Stimulated activated CD8-positive, alpha-beta memory T cell treated with anti-CD3 and anti-CD28 coated beads, Interleukin-7, amount 100 ng/mL, for 48 hours (primary cell): ENCODE measurements at regions not wholly inside any gene's neighbourhood (a gene's known extent, or its start where the extent isn't known, plus 50 kb on each side); places are given as distances from the start of the nearest gene placed in this dataset.

Source experiments
- DNase-seq, 2 donors: peaks; one replicate each; pipeline ENCODE4 v3.0.0-alpha.2; 2020; ENCODE audit warnings: low read depth in 1 of 2; ENCODE audit errors: extremely low read depth in 1 of 2

DNA sequence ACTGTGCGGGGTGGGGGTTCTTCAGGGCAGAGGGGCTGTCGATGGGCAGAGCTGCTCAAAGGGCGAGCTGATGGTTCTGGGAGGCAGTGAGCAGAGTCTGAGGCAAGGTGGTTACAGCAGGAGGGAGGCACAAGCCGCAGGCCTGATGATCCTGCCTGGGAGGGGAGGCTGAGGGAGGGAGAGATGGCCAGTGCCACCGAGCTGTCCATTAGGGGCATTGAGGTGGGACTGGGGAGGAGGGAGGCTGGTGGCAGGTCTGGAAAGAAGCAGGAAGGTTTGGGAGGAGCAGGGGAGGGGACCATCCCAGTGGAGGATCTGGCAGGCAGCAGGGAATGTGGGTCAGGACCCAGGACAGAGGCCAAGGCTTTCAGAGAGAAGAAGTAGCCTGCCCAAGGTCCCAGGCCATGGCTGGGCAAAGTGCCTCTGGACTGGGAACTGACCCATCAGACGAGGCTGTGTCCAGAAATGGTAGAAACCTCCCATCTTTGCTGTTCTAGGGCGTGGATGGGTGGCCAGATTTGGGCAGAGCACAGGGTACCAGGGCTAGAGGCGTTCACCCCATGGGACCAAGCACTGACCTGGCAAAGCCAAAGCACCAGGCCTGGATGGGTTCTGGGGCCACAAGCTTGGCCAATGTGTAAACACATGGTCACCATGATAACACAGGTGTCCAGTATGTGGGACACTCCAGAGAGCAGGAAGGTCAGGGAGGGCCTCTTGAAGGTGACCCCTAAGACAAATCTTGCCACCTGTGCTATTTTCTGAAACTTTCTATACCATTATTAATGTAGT is 55.5 kb downstream of the INHBB start:
- no peak for DNase-seq

DNA sequence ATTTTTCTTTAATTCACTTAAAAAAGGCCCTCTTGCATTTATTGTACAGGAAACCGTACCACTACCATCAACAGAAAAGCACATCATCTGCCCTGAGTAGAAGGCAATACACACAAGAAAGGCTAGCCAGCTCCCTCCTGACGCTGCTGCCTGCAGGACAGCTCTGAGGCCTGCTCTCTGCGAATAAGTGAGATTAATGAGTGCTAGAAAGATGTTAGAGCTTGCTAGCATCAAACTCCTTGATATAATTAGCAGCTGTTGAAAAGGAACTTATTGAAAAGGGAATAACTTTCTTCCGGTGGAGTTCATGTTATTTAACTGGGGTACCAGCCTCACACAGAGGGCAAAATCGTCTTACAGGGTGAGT is 56.1 kb downstream of the INHBB start:
- no peak for DNase-seq

DNA sequence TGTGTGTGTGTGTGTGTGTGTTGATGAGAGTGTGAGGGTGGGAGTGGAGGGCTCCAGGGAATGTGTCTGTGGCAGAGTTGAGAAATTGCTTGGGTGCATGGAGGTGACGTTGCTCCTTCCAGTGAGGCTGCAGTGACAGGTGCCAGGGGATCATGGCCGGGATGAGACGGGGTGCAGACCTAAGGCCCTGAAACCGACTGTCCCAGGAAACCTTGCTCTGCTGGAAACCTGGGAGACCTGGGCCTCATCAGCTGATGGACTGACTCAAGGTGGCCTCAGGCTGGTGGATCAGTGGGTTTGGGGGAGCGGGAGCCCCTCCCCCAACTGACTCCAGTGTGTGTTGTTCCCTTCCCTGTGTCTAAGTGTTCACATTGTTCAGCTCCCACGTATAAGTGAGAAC is 56.6 kb downstream of the INHBB start:
- no peak for DNase-seq

DNA sequence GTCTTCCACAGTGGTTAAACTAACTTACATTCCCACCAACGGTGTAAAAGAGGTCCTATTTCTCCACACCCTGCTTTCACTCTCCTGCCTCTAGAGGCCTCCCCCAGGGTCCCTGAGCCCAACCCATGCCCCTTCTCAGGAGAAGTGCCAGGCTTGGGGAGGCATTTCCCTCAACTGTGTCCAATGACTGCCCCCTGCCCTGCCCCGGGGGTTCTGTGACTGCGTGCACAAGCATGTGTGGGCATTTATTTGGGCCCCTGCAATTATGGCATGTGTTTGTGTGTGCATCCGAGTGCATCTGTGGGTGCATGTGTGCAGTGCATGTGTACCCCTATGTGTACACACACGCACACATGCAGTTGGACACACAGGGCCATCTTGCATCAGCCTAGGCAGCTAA is 57.3 kb downstream of the INHBB start:
- no peak for DNase-seq

DNA sequence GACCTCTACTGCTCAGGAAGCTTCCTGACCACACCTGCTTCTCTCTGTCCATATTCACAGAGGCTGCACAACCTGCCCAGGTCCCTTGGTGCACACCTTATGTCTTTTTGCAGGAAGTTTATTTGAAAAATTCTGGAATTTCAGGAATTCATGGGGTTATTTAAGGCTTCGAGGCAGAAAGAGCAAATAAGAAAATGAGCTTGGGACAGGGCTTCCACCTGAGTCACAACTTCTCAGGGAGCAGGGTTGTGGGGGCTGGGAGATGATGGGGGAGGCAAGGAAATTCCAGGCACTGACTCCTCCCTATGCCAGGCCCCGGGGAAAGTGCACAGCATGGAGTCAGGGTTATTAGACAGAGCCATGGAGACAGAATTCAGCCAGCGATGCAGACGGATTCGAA is 57.7 kb downstream of the INHBB start:
- no peak for DNase-seq

DNA sequence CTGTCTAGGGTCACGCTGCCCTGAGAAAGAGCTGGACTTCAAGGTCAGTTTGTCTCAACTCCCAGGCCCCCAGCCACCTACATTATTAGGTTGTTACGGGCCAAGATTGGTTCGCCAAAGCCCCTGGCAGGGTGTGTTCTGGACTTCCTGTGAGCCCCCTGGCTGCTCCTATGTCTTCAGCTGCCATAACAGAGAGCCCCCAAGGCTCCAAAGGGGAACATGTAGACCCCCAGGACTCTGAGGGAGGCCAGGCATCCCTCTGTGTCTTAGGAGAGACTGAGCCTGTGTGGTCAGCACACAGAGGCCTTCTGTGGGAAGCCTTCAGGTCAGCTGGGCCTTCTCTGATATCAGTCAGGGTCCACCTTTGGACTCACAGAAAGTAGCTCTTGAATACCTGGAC is 58.3 kb downstream of the INHBB start:
- no peak for DNase-seq

DNA sequence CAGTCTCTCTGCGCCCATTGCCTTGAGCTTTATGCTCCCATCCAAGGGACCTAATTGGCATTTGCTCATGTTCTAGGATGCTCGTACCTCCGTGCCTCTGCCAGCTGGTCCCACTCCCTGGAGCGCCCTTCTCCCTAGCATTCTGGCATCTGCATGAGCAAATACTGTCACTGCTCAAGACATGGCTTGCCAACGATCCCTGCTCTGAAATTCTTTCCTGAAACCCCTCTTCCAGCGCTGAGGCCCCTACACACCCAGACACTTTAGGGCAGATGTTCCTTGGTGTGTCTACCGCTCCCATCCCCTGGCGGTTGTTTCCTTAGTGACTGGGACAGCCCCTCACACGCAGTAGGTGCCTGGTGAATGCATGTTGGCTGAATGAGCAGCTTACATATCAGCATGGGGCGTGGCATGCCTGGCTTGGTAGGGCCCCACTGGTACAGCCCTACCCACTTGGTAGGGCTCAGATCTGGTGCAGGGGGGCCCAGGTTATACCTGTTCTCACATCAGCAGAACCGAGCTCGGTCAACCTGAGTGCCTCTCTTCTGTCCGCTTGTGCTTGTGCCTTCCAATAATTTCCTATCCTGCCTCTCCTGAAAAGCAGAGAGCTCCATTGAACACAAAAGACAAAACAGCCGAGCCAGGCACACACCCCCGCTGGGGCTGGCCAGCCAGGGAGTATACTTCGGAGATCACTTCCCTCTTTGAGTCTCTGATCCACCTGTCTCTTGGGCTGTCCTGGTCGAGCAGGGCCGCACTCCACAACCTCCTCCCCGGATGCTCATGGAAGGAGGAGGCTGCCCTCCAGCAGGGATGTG is 59.2 kb downstream of the INHBB start:
- no peak for DNase-seq

DNA sequence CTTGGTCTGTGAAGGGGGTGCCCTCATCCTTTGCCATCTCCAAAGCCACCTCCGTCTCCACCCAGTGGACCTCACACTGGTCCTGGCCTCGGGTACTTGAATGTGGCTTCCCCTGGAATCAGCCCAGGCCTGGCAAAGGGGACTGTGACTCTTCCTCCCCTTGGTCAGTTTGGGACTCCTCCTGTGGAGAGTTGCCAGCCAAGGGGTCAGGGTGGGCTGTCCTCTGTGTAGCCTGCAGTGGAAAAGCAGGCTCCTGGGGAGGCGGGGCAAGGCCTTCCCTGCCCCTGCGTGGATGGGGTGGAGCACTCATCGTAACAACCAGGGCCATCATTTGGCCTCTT is 59.8 kb downstream of the INHBB start:
- DNase-seq = no peak

DNA sequence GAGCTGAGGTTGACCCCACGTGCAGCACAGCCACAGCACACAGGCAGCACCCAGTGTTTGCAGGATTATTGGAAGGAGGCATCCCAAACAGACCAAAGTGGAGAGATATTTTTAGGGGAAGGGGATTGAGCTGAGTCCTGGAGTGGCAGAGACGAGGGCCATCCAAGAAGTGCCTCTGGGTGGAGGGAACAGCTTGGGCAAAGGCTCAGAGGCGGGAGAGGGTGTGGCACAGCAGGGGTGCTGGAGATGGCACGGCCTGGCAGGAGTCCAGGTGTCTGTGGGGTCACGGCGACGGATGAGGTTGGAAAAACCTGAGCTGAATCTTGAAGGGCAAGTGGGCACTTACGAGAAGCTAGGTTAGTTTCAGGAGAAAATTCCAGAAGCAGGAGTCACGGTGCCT is 60.6 kb downstream of the INHBB start:
- no peak for DNase-seq

DNA sequence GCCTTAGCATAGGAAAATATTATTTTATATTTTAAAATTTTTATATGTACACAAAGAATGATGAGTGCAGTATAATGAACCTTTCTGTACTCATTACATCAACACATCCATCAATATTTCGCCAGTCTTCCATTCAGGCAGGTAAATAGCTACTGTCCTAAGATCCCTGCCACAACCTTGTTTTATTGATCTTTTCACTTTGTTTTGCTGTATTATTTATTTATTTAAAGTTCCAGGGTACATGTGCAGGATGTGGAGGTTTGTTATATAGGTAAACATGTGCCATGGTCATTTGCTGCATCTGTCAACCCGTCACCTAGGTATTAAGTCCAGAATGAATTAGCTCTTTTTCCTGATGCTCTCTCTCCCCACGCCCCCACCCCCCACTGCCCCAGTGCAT is 64.6 kb downstream of the INHBB start:
- DNase-seq = no peak

DNA sequence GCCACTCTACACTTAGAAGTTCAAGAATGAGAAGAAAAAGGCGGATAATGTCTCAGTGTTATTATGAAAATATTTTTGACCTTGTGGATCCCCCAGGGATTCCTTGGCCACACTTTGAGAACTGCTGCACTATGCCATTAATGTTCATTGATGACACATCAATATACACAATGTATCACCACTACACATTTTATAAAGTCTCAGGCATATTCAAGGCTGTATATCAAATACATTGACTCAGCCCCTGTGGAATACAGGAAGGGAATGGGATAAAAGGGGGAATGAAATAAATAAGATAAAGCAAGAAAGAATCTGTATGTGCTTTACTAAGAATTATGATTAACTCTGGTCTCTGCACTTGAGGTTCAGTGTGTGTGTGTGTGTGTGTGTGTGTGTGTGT is 69.1 kb downstream of the INHBB start:
- DNase-seq = no peak

DNA sequence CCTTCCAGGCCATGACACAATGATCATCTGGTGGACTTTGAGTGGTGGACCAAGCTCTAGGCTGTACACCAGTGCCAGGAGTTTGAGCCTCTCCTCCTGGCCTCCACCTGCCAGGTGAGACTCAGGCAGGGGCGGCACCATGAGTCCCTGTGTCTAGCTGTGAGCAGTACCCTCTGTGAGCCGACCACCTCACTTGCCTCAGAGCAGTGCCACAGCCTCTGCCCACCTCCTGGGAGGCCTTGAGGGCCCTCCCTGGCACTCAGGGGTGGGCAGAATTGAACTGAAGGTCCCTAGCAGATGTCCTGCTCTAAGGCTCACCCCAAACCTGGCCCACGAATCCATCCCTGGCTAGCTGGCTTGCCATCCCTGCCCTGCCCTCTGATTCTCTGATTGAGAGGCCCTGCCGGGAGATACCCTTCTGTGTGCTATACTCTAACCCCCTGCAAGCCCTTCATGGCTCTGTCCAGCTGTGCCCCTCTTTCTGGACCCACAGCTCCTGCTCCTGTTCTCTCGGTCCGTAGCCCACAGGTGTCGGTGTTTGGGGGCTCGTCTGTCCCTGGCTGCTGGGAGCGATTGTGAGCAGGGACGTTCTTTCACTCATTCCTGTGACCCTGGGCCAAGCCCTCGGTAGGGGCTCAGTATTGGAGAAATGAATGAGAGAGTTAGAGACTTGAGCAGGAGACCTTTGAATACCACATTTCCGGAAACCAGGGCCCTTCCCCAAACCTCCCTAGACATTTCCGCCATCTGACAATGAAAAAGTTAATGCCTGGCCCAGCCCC is 70.0 kb downstream of the INHBB start:
- DNase-seq = no peak

DNA sequence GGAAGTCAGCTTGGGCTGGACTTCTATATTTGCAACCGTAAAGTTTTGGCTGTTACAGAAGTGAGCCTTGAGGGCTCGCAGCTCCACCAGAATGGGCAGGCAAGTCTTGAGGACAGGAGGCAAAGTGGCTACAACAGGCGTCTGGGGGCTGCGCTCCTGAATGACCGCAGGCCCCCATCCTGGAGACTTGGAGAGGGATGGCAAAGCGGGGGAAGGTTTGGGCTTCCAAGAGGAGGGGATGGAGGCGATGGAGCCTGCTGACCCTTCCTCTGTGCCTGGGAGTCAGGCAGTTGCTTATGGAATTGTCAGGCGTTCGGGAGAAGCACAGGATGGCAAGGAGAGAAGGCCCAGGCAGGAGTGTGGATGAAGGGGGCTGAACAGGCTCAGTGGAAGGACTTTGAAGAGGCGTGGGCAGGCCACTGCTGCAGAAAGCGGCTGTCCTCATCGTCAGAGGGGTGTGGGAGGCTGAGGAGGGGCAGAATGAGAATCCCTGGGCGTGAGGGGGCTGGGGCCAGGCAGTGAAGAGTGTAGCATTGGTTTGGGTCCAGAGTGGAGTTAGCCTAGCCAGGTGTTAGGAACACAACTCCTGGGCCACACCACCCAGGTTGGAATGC is 72.3 kb downstream of the INHBB start:
- no peak for DNase-seq

DNA sequence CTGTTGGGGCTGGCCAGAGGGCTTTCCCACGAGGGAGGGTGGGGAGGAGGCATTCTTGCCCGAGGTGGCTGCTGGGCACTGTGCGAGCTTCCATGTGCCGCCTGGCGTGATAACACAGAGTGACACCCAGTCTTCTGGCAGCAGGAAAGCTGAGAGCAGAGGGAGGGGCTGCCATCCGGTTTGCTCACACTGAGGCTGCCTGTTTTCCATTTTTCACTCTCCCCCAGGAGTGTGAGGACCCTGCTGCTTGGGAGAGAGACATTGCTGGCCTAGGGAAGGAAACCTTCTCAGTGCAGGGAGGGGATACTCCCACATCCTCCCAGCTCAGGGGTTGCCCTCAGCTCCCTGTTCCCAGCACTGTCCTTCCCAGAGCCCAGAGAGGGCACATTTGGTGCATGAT is 73.1 kb downstream of the INHBB start:
- DNase-seq = no peak

DNA sequence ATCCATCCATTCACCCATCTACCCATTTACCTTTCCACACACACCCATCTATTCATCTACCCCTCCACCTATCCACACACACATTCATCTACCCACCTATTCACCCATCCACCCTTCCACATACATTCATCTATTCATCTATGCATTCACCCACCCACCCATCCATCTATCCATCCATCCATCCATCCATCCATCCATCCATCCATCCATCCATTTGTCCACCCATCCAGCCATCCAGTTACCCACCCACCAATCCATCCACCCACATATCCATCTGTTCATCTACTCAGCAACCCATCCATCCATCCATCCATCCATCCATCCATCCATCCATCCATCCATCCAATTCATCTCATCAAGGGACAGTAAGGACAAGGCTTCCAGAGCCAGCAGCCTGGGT is 74.0 kb downstream of the INHBB start:
- DNase-seq = no peak

DNA sequence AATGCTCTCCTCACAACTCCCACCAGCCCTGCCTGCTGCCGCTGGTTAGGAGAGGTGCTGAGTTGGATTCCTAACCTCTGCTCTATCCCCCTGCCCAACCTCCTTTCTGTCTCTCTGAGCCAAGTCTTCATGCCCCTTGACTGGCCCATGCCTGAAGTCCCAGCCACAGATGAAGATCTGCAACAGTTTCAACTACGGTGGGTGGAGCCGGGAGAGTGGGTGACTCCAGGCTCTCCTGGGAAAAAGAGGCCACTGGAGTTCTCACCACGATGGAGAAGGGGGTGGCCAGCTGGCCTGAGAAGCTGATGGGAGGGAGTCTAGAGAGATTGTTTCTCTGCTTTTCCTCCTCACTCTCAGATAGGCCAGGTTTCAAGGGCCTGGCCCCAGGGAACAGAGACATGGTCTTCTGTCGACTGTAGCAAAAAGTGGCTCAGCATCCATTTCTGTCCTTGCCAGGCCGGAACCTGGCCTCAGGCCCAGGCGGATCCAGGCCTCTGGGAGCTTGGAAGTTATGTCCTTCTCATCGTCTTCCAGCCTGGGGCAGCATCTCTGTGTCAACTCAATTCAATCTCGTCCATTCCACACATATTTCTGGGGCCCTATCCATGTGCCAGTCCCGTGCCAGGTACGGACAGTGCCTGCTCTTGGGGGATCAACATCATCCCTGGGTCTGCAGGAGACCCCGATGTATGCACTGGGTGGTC is 75.3 kb downstream of the INHBB start:
- DNase-seq = no peak

DNA sequence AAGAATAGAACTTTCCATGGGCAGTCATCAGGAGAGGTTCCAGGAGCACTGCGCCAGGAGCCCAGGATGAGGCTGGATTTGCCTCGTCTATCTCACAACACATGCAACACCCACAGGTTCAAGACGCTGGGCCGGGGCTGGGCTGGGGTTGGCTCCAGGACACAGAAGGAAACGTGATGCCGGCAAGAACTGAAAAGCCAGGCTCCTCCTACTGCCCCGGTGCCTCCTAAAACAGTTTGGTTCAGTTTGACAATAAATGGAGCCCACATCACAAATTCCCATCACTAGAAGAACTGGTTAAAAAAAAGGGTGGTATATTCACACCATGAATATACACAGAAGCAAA is 75.9 kb downstream of the INHBB start:
- DNase-seq = no peak

DNA sequence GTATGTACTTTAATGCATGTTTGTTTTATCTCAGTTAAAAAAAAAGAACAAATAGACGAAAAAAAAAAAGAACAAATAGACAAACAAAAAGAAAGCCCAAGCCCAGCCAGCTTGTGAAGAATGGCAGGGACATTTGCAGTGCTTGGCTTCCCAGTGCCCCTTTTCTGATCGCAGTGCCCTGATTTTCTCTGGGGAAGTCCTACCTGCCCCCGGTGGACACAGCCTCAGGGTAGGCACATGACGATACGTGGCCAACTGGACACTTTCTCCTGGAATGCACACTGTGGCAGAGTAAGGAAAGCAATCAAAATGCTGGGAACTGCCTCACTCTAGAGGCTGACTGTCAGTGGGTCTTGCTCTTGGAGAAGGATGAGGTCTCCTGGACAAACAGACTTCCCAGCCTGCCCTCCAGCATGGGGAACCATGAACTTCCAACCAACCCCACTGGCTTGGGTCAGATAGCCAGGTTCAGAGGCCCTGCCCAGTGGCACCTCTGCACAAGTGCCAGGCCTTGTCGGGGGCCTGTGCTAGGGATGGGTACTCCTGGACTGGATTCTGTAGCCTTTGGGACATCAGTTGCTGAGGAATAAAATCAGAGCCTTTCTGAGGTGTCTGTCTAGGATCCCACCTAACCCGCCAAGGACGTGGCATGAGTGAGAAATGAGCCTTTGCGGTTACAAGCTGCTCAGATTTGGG is 76.7 kb downstream of the INHBB start:
- no peak for DNase-seq

DNA sequence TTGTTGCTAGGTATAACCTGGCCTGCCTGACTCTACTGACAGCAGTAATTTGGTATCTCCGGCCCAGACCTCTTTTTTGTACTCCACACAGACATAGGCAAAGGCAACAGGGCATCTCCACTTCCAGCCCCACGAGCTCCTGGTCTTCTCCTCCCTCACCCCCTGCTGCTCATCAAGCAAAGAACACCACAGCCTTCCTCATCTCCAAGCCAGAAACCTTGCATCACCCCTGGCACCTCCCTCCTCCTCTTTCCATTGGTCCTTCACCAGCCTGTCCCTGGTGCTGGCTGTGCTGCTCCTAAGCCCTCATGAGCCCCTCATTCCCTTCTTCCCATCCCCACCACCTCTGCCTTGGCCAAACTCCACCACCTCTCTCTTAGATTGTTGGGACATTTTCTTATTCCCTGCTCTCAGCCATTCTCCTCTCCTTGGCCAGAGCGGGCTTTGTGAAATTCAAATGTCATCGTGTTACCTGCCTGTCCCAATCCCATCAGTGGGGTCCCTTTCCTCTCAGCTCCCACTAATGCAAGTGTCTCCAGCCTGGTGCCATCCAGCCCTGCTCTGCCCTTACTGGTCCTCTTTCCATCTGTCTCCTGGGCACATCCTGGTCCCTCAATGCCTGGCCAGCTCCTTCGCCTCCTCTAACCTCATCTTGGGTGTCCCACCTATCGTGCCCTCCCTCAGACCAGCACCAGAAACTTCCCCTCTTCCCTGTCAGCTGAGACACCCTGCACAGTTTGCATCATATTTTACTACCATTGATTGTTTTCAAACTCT is 77.4 kb downstream of the INHBB start:
- no peak for DNase-seq
